NT2/D1 (cell line): ENCODE measurements at regions not wholly inside any gene's neighbourhood (a gene's known extent, or its start where the extent isn't known, plus 50 kb on each side); places are given as distances from the start of the nearest gene placed in this dataset.
"Not testable (repeated sequence)": the region's sequence is repeated elsewhere in the genome, so short reads cannot be mapped to it uniquely, and the experiment has no call there.

Experiments
- DNase-seq: peaks from one replicate; pipeline ENCODE4 v3.0.0-alpha.2; 2011; ENCODE audit warnings: low read depth, low spot score
- H3K27me3 ChIP-seq: 2 replicates; pipeline ENCODE4 v1.6.0; 2011; ENCODE audit warnings: mild to moderate bottlenecking; ENCODE audit not compliant: insufficient read length, insufficient read depth
- H3K36me3 ChIP-seq: 2 replicates; pipeline ENCODE4 v1.6.1; 2011; ENCODE audit warnings: mild to moderate bottlenecking, low read length, mixed read lengths; ENCODE audit not compliant: insufficient read depth, insufficient read length
- H3K4me1 ChIP-seq: 2 replicates; pipeline ENCODE4 v1.5.1; 2011; ENCODE audit not compliant: insufficient read depth, insufficient read length
- H3K4me3 ChIP-seq: 2 replicates; pipeline ENCODE4 v1.5.1; 2011; ENCODE audit warnings: low read depth; ENCODE audit not compliant: insufficient read length
- H3K9ac ChIP-seq: 2 replicates; pipeline ENCODE4 v1.6.0; 2011; ENCODE audit warnings: low read depth; ENCODE audit not compliant: insufficient read length
- H3K9me3 ChIP-seq: 2 replicates; pipeline ENCODE4 v1.5.1; 2011; ENCODE audit warnings: mild to moderate bottlenecking, low read length; ENCODE audit not compliant: insufficient read depth
- SUZ12 ChIP-seq: IDR thresholded peaks from 2 replicates; pipeline ENCODE4 v1.6.1; 2011; ENCODE audit not compliant: insufficient read length, insufficient read depth; ENCODE audit errors: extremely low read depth
- YY1 ChIP-seq: IDR thresholded peaks from 2 replicates; pipeline ENCODE4 v1.6.1; 2011; ENCODE audit not compliant: insufficient read length, insufficient read depth
- ZNF274 ChIP-seq: IDR thresholded peaks from 2 replicates; pipeline ENCODE4 v1.6.1; 2011; ENCODE audit warnings: mild to moderate bottlenecking, low read depth, low read length

GRCh38 chr17:27157297-27157696, 136.6 kb upstream of the WSB1 start:
- no peaks in the 10 kb centered on the region for H3K27me3 ChIP-seq
- H3K4me1 ChIP-seq = no peaks in the 10 kb centered on the region
- no peak for DNase-seq
- TF ChIP-seq ZNF274 (no peak), SUZ12 (no peak), YY1 (no peak)
- no peaks in the 10 kb centered on the region for H3K9me3 ChIP-seq
- no peaks in the 10 kb centered on the region for H3K36me3 ChIP-seq
- no peak overlapping the region for H3K9ac ChIP-seq
- no peak overlapping the region for H3K4me3 ChIP-seq

- Histone ChIP-seq H3K4me1 (no peaks in the 10 kb centered on the region), H3K9ac (no peak overlapping the region), H3K27me3 (no peaks in the 10 kb centered on the region), H3K36me3 (no peaks in the 10 kb centered on the region), H3K4me3 (no peak overlapping the region), H3K9me3 (no peaks in the 10 kb centered on the region)
- TF ChIP-seq SUZ12 (no peak), ZNF274 (no peak), YY1 (no peak)
- DNase-seq = no peak
These were observed 136.0 kb upstream of the WSB1 start for GRCh38 chr17:27157898-27158297.

DNA sequence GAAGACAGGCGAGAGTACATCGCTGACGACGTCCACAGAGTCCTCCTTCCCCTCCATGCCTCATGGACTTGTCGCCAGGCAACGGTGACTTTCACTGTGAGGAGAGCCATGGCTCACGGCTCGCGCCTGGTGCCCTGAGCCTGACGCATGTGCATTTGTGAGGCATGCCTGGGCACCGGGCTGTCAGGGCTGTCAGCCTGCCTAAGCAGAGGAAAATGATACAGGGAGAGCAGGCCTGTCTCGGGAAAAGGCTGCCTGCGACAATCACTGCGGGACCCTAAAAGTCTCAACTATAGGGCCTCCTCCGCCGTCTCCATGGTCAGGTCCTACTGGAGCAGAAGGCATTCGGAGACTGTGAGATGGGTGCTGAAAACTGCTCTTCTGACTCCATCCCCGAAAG, 135.5 kb upstream of the WSB1 start:
- H3K4me1 ChIP-seq = no peaks in the 10 kb centered on the region
- no peak for TF ChIP-seq SUZ12
- no peak for TF ChIP-seq ZNF274
- DNase-seq = no peak
- H3K27me3 ChIP-seq = no peaks in the 10 kb centered on the region
- H3K36me3 ChIP-seq = no peaks in the 10 kb centered on the region
- no peak overlapping the region for H3K4me3 ChIP-seq
- no peaks in the 10 kb centered on the region for H3K9me3 ChIP-seq
- H3K9ac ChIP-seq = no peak overlapping the region

DNA sequence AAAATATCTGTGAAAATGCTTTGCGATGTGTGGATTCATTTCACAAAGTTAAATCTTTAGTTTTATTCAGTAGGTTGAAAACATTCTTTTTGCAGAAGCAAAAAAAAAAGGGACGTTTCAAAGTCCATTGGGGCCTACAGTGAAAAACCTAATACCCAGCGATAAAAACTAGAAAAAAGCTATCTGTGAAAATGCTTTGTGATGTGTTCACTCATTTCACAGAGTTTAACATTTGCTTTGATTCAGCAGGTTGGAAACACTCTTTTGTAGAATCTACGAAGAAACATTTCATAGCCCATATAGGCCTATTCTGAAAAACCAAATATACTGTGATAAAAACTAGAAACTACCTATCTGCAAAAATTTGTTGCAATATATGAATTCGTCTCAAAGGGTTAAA, 113.6 kb upstream of the WSB1 start:
- Histone ChIP-seq H3K36me3 (no peaks in the 10 kb centered on the region), H3K4me1 (no peaks in the 10 kb centered on the region), H3K9ac (no peak overlapping the region), H3K27me3 (no peaks in the 10 kb centered on the region), H3K9me3 (peaks cover 3% of the 10 kb centered on the region; the same call in 1 of the 2 replicates), H3K4me3 (no peak overlapping the region)
- no peak for DNase-seq
- TF ChIP-seq SUZ12 = no peak
- no peak for TF ChIP-seq ZNF274
- TF ChIP-seq YY1 = no peak

DNA sequence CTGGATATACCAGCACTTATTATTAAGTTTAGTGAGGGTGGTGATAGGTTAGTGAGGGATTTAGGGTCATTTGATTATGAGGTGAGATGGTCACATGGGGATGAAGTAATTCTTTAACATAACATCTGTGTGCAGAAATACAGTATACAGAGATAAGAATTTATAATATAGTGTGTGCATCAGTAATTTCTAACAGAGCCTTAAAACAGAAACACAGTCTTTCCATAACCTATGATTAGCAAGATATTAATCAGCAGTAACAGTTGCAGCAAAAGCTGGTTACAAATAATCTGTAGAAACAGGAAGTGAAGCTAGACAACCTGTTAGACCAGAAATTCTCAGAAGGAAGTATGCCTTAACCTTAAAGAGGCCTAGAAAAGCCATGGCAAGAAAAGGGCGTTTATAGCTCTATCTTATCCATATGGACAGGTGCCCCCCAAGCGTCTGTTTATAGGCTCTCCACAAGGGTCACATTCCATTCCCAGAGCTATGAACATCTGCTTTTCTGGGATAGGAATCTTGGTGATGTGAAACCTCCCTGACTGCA, 112.5 kb upstream of the WSB1 start:
- H3K27me3 ChIP-seq, H3K36me3 ChIP-seq, H3K4me3 ChIP-seq, H3K9me3 ChIP-seq, H3K9ac ChIP-seq, H3K4me1 ChIP-seq, DNase-seq: not testable (repeated sequence)

GRCh38 chr17:27181935-27182334, 112.0 kb upstream of the WSB1 start:
- no peak for DNase-seq
- no peaks in the 10 kb centered on the region for H3K36me3 ChIP-seq
- no peak for TF ChIP-seq SUZ12
- TF ChIP-seq YY1 = no peak
- TF ChIP-seq ZNF274 = no peak
- no peak overlapping the region for H3K9ac ChIP-seq
- H3K9me3 ChIP-seq = peaks cover 3% of the 10 kb centered on the region; the same call in 1 of the 2 replicates
- H3K4me1 ChIP-seq = no peaks in the 10 kb centered on the region
- H3K4me3 ChIP-seq = no peak overlapping the region
- no peaks in the 10 kb centered on the region for H3K27me3 ChIP-seq

DNA sequence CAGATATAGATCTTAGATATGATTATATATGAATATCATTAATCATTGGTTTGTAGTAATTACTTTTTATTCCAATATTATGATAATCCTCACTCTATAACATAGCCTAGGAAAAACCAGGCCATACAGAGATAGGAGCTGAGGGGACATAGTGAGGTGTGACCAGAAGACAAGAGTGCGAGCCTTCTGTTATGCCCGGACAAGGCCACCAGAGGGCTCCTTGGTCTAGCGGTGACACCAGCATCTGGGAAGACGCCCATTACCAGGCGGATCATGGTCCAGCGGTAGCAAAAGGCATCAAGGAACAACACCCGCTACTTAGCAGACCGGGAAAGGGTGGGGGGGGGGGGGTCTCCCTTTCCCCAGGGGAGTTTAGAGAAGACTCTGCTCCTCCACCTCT, 96.4 kb upstream of the WSB1 start:
- not testable (repeated sequence) for H3K4me1 ChIP-seq, H3K9me3 ChIP-seq, H3K36me3 ChIP-seq, H3K9ac ChIP-seq, DNase-seq, H3K27me3 ChIP-seq, H3K4me3 ChIP-seq

DNA sequence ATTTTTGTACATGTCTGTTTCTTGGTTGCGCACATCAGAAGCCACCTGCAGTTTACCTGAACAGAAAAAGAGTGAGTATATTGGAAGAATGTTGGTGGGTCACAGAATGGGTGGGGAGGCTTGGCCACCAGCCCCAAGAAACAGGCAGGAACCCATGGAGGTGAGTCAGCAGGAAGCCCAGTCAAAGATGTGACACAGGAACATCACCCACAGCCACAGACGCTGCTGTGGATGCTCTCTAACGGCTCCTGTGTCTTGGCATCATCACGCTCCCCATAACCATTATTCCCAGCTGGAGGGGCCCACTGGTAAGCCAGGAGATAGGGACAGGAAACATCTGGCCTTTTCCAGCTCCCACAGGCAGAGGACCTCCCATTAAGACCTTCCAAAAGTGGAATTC, 94.0 kb upstream of the WSB1 start:
- H3K4me1 ChIP-seq = no peaks in the 10 kb centered on the region
- DNase-seq = no peak
- TF ChIP-seq ZNF274 (no peak), YY1 (no peak), SUZ12 (no peak)

More for the DNA sequence above, 94.0 kb upstream of the WSB1 start:
- H3K9ac ChIP-seq = no peak overlapping the region
- H3K36me3 ChIP-seq = no peaks in the 10 kb centered on the region
- H3K27me3 ChIP-seq = no peaks in the 10 kb centered on the region
- H3K9me3 ChIP-seq = no peaks in the 10 kb centered on the region; the same call in 1 of the 2 replicates
- H3K4me3 ChIP-seq = no peak overlapping the region
